IMR-90 (cell line): ENCODE measurements at regions not wholly inside any gene's neighbourhood (a gene's known extent, or its start where the extent isn't known, plus 50 kb on each side); places are given as distances from the start of the nearest gene placed in this dataset.

Source experiments
- ATAC-seq: fragments of 200-7000 bp; cut with Tn5 transposase; 2 replicates; pipeline ENCODE4 v1.9.1; 2020; ENCODE audit warnings: low read depth, mild to moderate bottlenecking, moderate library complexity
- BruUV-seq: library from RNA; stranded (reverse); fragments of 400-500 nt; replicated peaks from 2 replicates; lab custom pipeline; 2021; lab: Mats Ljungman, UMichigan
- CTCF ChIA-PET: fragments of 300-600 bp; formaldehyde crosslinking; extraction: SDS; loops from one replicate; lab custom pipeline; 2021; ENCODE audit warnings: antibody characterized with exemption; lab: Yijun Ruan, JAX
- POLR2A ChIA-PET: fragments of 300-600 bp; sonication (Branson Sonifier 250); formaldehyde crosslinking; loops from one replicate; lab custom pipeline; 2022; ENCODE audit warnings: antibody characterized with exemption; ENCODE audit not compliant: unreplicated experiment; lab: Charles Lee
- DNase-seq: peaks from one replicate; pipeline ENCODE4 v3.0.0; 2013
- H2AFZ ChIP-seq: replicated peaks from 2 replicates; pipeline ENCODE3; 2013; ENCODE audit warnings: low read length, mild to moderate bottlenecking; ENCODE audit not compliant: poor library complexity
- H2AK5ac ChIP-seq: 2 replicates; pipeline ENCODE4 v1.6.1; 2013; ENCODE audit warnings: low read depth, low read length, inconsistent platforms
- H2AK9ac ChIP-seq: replicated peaks from 2 replicates; pipeline ENCODE3; 2013; ENCODE audit warnings: mild to moderate bottlenecking, low read depth, low read length, moderate library complexity; ENCODE audit not compliant: poor library complexity
- H2BK120ac ChIP-seq: 2 replicates; pipeline ENCODE4 v1.6.1; 2013; ENCODE audit warnings: low read depth, low read length, inconsistent platforms
- H2BK15ac ChIP-seq: 3 replicates; pipeline ENCODE4 v1.6.1; 2013; ENCODE audit warnings: low read depth, low read length, inconsistent platforms
- H2BK20ac ChIP-seq: 2 replicates; pipeline ENCODE4 v1.6.1; 2013; ENCODE audit warnings: low read depth, mild to moderate bottlenecking, inconsistent platforms, low read length, moderate library complexity
- H2BK5ac ChIP-seq: 2 replicates; pipeline ENCODE4 v1.6.1; 2013; ENCODE audit warnings: mild to moderate bottlenecking, low read depth, low read length, inconsistent platforms; ENCODE audit not compliant: poor library complexity, severe bottlenecking
- H3K14ac ChIP-seq: replicated peaks from 2 replicates; pipeline ENCODE4 v1.6.1; 2013; ENCODE audit warnings: low read depth, low read length, inconsistent platforms
- H3K18ac ChIP-seq: 2 replicates; pipeline ENCODE4 v1.6.1; 2013; ENCODE audit warnings: low read depth, low read length, control low read depth
- H3K23ac ChIP-seq: 2 replicates; pipeline ENCODE4 v1.6.1; 2013; ENCODE audit warnings: low read depth, low read length, inconsistent platforms
- H3K27ac ChIP-seq: 2 replicates; pipeline ENCODE4 v1.5.1; 2013; ENCODE audit warnings: mild to moderate bottlenecking, control low read depth, low read length; ENCODE audit not compliant: insufficient read depth
- H3K27me3 ChIP-seq: 2 replicates; pipeline ENCODE4 v1.6.1; 2013; ENCODE audit warnings: low read length; ENCODE audit not compliant: control insufficient read depth, insufficient read depth
- H3K36me3 ChIP-seq: 2 replicates; pipeline ENCODE4 v1.6.1; 2013; ENCODE audit warnings: low read length, mixed read lengths; ENCODE audit not compliant: control insufficient read depth, insufficient read depth
- H3K4ac ChIP-seq: 2 replicates; pipeline ENCODE4 v1.6.1; 2013; ENCODE audit warnings: low read depth, low read length, inconsistent platforms
- H3K4me1 ChIP-seq: 2 replicates; pipeline ENCODE4 v1.6.1; 2013; ENCODE audit warnings: low read length, mixed read lengths; ENCODE audit not compliant: control insufficient read depth, insufficient read depth
- H3K4me2 ChIP-seq: 2 replicates; pipeline ENCODE4 v1.6.1; 2013; ENCODE audit warnings: low read depth, mild to moderate bottlenecking, control low read depth, low read length, moderate library complexity
- H3K4me3 ChIP-seq: 2 replicates; pipeline ENCODE4 v1.5.1; 2013; ENCODE audit warnings: low read depth, mild to moderate bottlenecking, control low read depth, low read length, moderate library complexity; ENCODE audit not compliant: insufficient read depth
- H3K56ac ChIP-seq: 2 replicates; pipeline ENCODE4 v1.6.1; 2013; ENCODE audit warnings: low read length, inconsistent platforms; ENCODE audit not compliant: insufficient read depth; ENCODE audit errors: extremely low read depth
- H3K79me1 ChIP-seq, 2 experiments: 2 replicates each; pipeline ENCODE4 v1.6.1; 2013; ENCODE audit warnings: low read length in 2 of 2, inconsistent platforms in 1 of 2, low read depth in 1 of 2
- H3K9ac ChIP-seq: 2 replicates; pipeline ENCODE4 v1.6.1; 2013; ENCODE audit warnings: low read depth, low read length, control low read depth
- H3K9me1 ChIP-seq: 2 replicates; pipeline ENCODE4 v1.6.1; 2013; ENCODE audit warnings: low read length, inconsistent platforms; ENCODE audit not compliant: insufficient read depth
- H3K9me3 ChIP-seq: 2 replicates; pipeline ENCODE4 v1.6.1; 2013; ENCODE audit warnings: low read length; ENCODE audit not compliant: control insufficient read depth, insufficient read depth
- H4K20me1 ChIP-seq: 2 replicates; pipeline ENCODE4 v1.6.1; 2013; ENCODE audit warnings: low read length, inconsistent platforms; ENCODE audit not compliant: insufficient read depth
- H4K5ac ChIP-seq: 2 replicates; pipeline ENCODE4 v1.6.1; 2013; ENCODE audit warnings: mild to moderate bottlenecking, low read depth, low read length, control low read depth
- H4K8ac ChIP-seq, 2 experiments: 2 replicates each; pipeline ENCODE4 v1.6.1; 2013; ENCODE audit warnings: low read depth in 2 of 2, low read length in 2 of 2, control low read depth in 1 of 2, inconsistent platforms in 1 of 2
- H4K91ac ChIP-seq: 2 replicates; pipeline ENCODE4 v1.6.1; 2013; ENCODE audit warnings: low read depth, low read length, inconsistent platforms; ENCODE audit not compliant: insufficient read depth
- MAFK ChIP-seq: IDR thresholded peaks from 2 replicates; pipeline ENCODE4 v1.6.1; 2012; ENCODE audit warnings: low read depth, low read length, improper control_type of control experiment
- RCOR1 ChIP-seq: IDR thresholded peaks from 2 replicates; pipeline ENCODE4 v1.6.1; 2012; ENCODE audit warnings: mild to moderate bottlenecking, low read length, improper control_type of control experiment; ENCODE audit not compliant: insufficient replicate concordance
- SMC3 ChIP-seq: fragments of 150-350 bp; IDR thresholded peaks from 2 replicates; pipeline ENCODE4 v1.6.1; 2016; ENCODE audit warnings: low read depth, mild to moderate bottlenecking, antibody characterized with exemption, low read length, moderate library complexity
- WGBS, 2 experiments: methylation state at CpG; one replicate each; pipeline versions ENCODE4 v1.1.5 to v1.1.7; 2013; ENCODE audit warnings: missing lambda C conversion rate in 2 of 2; ENCODE audit not compliant: insufficient read length in 1 of 2; ENCODE audit errors: extremely low coverage in 2 of 2; 5-methylcytosine and 5-hydroxymethylcytosine counted together
- dilution Hi-C: fragments of 300-500 bp; cut with HindIII; formaldehyde crosslinking; loops from one replicate; pipeline ENCODE4 v1.14.3; 2018; ENCODE audit warnings: low sequenced_read_pairs; ENCODE audit not compliant: unreplicated experiment
- in situ Hi-C: fragments of 300-500 bp; cut with MboI; formaldehyde crosslinking; loops from 3 replicates; pipeline ENCODE4 v1.14.3; 2019; ENCODE audit warnings: low sequenced_read_pairs, inconsistent platforms, mixed read lengths
- intact Hi-C: fragments of 100-400 bp; cut with micrococcal nuclease; formaldehyde crosslinking; loops from 2 replicates; pipeline ENCODE4 v1.10.0; 2022

GRCh38 chr4:123705419-123705818, 308.8 kb downstream of the SPRY1 start:
- Histone ChIP-seq H2AFZ (no peak overlapping the region), H3K4me3 (no peak overlapping the region), H3K9ac (no peak overlapping the region), H3K9me3 (peaks cover 13% of the 10 kb centered on the region), H2AK9ac (no peak overlapping the region), H4K20me1 (no peaks in the 10 kb centered on the region), H3K23ac (no peak overlapping the region), H3K56ac (no peak overlapping the region), H4K8ac (no peak overlapping the region), H4K91ac (no peak overlapping the region), H2BK15ac (no peak overlapping the region), H3K36me3 (no peaks in the 10 kb centered on the region), H3K4me2 (no peak overlapping the region), H2BK20ac (no peak overlapping the region), H2BK120ac (no peak overlapping the region), H3K18ac (no peak overlapping the region), H3K9me1 (peaks cover 3% of the 10 kb centered on the region; the same call in 1 of the 2 replicates), H3K79me1 (no peaks in the 10 kb centered on the region), H3K4me1 (no peaks in the 10 kb centered on the region; the same call in 1 of the 2 replicates), H4K5ac (no peak overlapping the region), H3K27me3 (no peaks in the 10 kb centered on the region), H2AK5ac (no peak overlapping the region), H3K27ac (no peak overlapping the region), H2BK5ac (no peak overlapping the region), H3K4ac (no peak overlapping the region), H3K14ac (no peak overlapping the region)
- DNase-seq, result no peak
- dilution Hi-C loops, result no loop called here
- no TSS peak for BruUV-seq
- TF ChIP-seq RCOR1 (no peak), SMC3 (no peak), MAFK (peak; percentile 55)
- WGBS, 2 experiments, result 100% methylated on average over 1 of the region's 6 CpGs; no CpG with 5 or more reads in 1 of the 2 experiments
- in situ Hi-C loops, result no loop called here
- ATAC-seq, result no peak
- intact Hi-C loops, result no loop called here
- CTCF ChIA-PET, result interaction anchor here (0.7 kb wide), 1 partner anchor 222 kb away, joined by 5 read pairs; no protein-coding TSS in a partner anchor
- POLR2A ChIA-PET, result no interaction called here
